ENCODE measurements at regions not wholly inside any gene's neighbourhood (a gene's known extent, or its start where the extent isn't known, plus 50 kb on each side); places are given as distances from the start of the nearest gene placed in this dataset.

DNA sequence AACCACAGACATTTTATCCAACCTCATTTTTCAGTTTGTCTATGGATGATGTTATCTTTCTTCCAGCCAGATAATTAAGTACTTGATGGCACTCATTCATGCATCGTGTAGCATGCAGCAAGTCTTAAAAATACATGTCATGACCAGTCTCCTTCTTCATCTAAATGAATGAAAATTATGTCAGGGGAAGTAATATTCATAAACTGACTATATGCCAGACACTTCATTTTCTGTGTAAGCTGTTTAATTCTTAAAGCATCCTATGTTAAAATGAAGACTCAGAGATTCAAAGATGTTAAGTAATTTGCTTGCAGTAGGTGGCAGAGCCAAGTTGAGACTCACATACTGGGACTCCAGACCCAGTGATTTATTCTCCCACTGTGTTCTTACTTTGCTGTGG, 181.7 kb upstream of the CD180 start:
- TF ChIP-seq, protein P1, sequence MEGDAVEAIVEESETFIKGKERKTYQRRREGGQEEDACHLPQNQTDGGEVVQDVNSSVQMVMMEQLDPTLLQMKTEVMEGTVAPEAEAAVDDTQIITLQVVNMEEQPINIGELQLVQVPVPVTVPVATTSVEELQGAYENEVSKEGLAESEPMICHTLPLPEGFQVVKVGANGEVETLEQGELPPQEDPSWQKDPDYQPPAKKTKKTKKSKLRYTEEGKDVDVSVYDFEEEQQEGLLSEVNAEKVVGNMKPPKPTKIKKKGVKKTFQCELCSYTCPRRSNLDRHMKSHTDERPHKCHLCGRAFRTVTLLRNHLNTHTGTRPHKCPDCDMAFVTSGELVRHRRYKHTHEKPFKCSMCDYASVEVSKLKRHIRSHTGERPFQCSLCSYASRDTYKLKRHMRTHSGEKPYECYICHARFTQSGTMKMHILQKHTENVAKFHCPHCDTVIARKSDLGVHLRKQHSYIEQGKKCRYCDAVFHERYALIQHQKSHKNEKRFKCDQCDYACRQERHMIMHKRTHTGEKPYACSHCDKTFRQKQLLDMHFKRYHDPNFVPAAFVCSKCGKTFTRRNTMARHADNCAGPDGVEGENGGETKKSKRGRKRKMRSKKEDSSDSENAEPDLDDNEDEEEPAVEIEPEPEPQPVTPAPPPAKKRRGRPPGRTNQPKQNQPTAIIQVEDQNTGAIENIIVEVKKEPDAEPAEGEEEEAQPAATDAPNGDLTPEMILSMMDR (IDR thresholded peaks at IDR 0.05): no peak
- TF ChIP-seq EZH2 (IDR thresholded peaks at IDR 0.05; ENCODE audit: borderline replicate concordance, insufficient read depth, low read depth, low read length, poor library complexity, severe bottlenecking): no peak

Measured in B cell (primary cell).